ENCODE measurements at regions not wholly inside any gene's neighbourhood (a gene's known extent, or its start where the extent isn't known, plus 50 kb on each side); places are given as distances from the start of the nearest gene placed in this dataset.

GRCh38 chr22:19643448-19644313 is 70.6 kb upstream of the SEPTIN5 start (continued):
- TF ChIP-seq, protein P1, sequence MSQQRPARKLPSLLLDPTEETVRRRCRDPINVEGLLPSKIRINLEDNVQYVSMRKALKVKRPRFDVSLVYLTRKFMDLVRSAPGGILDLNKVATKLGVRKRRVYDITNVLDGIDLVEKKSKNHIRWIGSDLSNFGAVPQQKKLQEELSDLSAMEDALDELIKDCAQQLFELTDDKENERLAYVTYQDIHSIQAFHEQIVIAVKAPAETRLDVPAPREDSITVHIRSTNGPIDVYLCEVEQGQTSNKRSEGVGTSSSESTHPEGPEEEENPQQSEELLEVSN (IDR thresholded peaks at IDR 0.05; ENCODE audit: borderline replicate concordance in 1 of 2, extremely low read depth in 1 of 2, insufficient read depth in 1 of 2, insufficient read length in 1 of 2, low read depth in 1 of 2, low read length in 1 of 2, poor library complexity in 1 of 2, severe bottlenecking in 1 of 2), result peak in 1 of 2 experiments; percentile 44
- peak; percentile 63; the same call in 1 of the 2 replicates for TF ChIP-seq THRB (CRISPR knock-in tag; conservative IDR thresholded peaks at IDR 0.05)
- peak; percentile 99 for TF ChIP-seq ARID1B (IDR thresholded peaks at IDR 0.05)
- TF ChIP-seq NCOA1 (IDR thresholded peaks at IDR 0.05; ENCODE audit: low read depth), result peak; percentile 72; the same call in 1 of the 2 replicates
- TF ChIP-seq IFI16 (CRISPR knock-in tag; IDR thresholded peaks at IDR 0.05), result peak; percentile 40; the same call in 1 of the 2 replicates
- 0 out of 2 replicates have a peak, but pooled peaks have one; percentile 40 for TF ChIP-seq ZNF76 (CRISPR knock-in tag; IDR thresholded peaks at IDR 0.05; ENCODE audit: borderline replicate concordance)
- TF ChIP-seq HES1 (IDR thresholded peaks at IDR 0.05; ENCODE audit: low read depth), result 0 out of 2 replicates have a peak, but pooled peaks have one; percentile 62
- peak; percentile 85 for TF ChIP-seq FOSL1 (tag; conservative IDR thresholded peaks at IDR 0.05)
- TF ChIP-seq ERF (CRISPR knock-in tag; IDR thresholded peaks at IDR 0.05), result peak; percentile 77
- TF ChIP-seq MAFG (tag; conservative IDR thresholded peaks at IDR 0.05), result no peak
- TF ChIP-seq ZNF584 (CRISPR knock-in tag; IDR thresholded peaks at IDR 0.05; ENCODE audit: low read depth), result peak; percentile 67; the same call in 1 of the 2 replicates
- peak in 1 of 2 experiments; percentile 75; a peak in 1 of 4 replicates for TF ChIP-seq MLX (CRISPR knock-in tag; conservative IDR thresholded peaks at IDR 0.05)
- TF ChIP-seq MECOM (CRISPR knock-in tag; IDR thresholded peaks at IDR 0.05), result no peak
- peak; percentile 52; the same call in 1 of the 2 replicates for TF ChIP-seq ZBTB12 (CRISPR knock-in tag; IDR thresholded peaks at IDR 0.05)
- TF ChIP-seq ARNT (IDR thresholded peaks at IDR 0.05), result peak in 1 of 2 experiments; percentile 83; a peak in 3 of 4 replicates
- TF ChIP-seq YBX1 (IDR thresholded peaks at IDR 0.05), result no peak
- peak; percentile 92 for TF ChIP-seq EP300 (IDR thresholded peaks at IDR 0.05; ENCODE audit: low read length)
- TF ChIP-seq MTF1 (CRISPR knock-in tag; IDR thresholded peaks at IDR 0.05; ENCODE audit: borderline replicate concordance), result peak; percentile 15; the same call in 1 of the 2 replicates
- TF ChIP-seq NFE2 (IDR thresholded peaks at IDR 0.05; ENCODE audit: low read depth), result peak; percentile 44; the same call in 1 of the 2 replicates
- TF ChIP-seq CEBPB (tag; IDR thresholded peaks at IDR 0.05), result peak; percentile 99
- TF ChIP-seq NEUROD1 (IDR thresholded peaks at IDR 0.05; ENCODE audit: borderline replicate concordance, low read depth, low read length, partially characterized antibody), result peak; percentile 46
